ENCODE measurements at regions not wholly inside any gene's neighbourhood (a gene's known extent, or its start where the extent isn't known, plus 50 kb on each side); places are given as distances from the start of the nearest gene placed in this dataset.

DNA sequence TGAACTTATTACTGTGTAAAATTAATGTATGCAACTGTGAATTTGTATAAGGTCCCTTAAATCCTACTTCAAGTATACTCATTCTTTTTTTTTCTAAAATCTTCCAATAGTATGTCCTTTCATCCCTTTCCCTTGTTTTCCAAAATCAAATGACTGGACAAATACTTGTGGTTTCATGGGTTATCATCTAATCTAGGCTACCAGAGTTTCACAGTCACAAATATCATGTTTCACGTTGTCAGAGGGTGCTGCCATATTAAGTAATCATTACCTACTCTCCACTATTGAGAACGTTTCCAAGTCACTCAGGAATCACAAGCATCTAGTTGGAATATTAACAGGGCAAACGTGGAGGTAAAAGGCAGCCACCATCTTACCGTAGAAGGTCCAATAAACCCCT is 1235.0 kb upstream of the TENM3 start:
- TF ChIP-seq CTCF (IDR thresholded peaks at IDR 0.05) = no peak
- TF ChIP-seq POLR2A (IDR thresholded peaks at IDR 0.05) = no peak
